PFSK-1 (cell line): ENCODE measurements at regions not wholly inside any gene's neighbourhood (a gene's known extent, or its start where the extent isn't known, plus 50 kb on each side); places are given as distances from the start of the nearest gene placed in this dataset.

ENCODE experiments used
- FOXP2 ChIP-seq: optimal IDR thresholded peaks from 2 replicates; pipeline ENCODE3; 2011; ENCODE audit warnings: borderline replicate concordance, control low read depth, inconsistent platforms; ENCODE audit not compliant: insufficient read depth; ENCODE audit errors: extremely low read length, extremely low read depth
- POLR2AphosphoS5 ChIP-seq: IDR thresholded peaks from 2 replicates; pipeline ENCODE4 v1.6.1; 2012; ENCODE audit warnings: low read depth, mild to moderate bottlenecking, control low read depth, low read length, moderate library complexity
- SIN3A ChIP-seq: IDR thresholded peaks from 2 replicates; pipeline ENCODE4 v1.6.1; 2012; ENCODE audit warnings: mild to moderate bottlenecking, low read length, moderate library complexity, borderline replicate concordance; ENCODE audit not compliant: insufficient read depth
- TAF1 ChIP-seq: IDR thresholded peaks from 2 replicates; pipeline ENCODE4 v1.6.1; 2012; ENCODE audit warnings: low read length, control low read depth, borderline replicate concordance; ENCODE audit not compliant: insufficient read depth

DNA sequence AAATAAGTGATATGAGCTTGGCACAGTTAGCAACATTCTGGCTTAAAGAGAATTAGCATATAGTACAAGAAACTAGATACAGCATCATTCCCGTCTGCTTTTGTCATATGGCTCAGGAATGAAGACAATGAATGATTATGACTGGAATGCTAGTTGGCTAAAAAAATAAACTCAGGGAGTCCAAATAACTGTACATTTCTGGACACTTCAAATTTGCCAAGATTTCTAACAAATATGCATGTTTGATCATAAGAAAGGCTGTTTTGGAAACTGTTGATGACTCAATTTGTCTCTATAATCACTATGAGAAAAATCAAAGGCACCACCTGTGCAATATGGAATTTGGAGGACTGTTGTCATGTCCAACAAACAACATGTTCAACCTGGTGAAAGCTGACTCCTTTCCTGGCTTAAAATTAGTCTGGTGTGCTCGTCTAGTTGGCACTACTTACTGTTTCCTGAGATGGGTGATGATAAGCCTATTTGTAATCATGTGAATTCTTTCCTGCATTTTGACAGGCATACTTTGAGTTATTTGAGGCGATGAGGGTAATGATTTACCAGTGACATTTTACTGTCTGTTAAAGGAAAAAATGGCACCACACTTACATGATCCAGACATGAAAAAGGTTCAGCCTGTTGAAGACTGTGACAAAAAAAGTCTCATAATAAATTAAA lies 133.9 kb upstream of the CDH20 start:
- TF ChIP-seq POLR2AphosphoS5 (no peak), TAF1 (no peak), SIN3A (no peak), FOXP2 (no peak)
